SK-N-SH treated with all-trans-retinoic acid at 6 μM for 48 hours (cell line): ENCODE measurements at regions not wholly inside any gene's neighbourhood (a gene's known extent, or its start where the extent isn't known, plus 50 kb on each side); places are given as distances from the start of the nearest gene placed in this dataset.

Experiments used
- ATAC-seq: fragments of 200-7000 bp; cut with Tn5 transposase; 3 replicates; pipeline ENCODE4 v1.9.1; 2020; ENCODE audit warnings: mild to moderate bottlenecking, moderate library complexity
- ARNTL ChIP-seq: fragments of 450-650 bp; formaldehyde crosslinking; IDR thresholded peaks from 2 replicates; pipeline ENCODE4 v1.5.0; 2020; ENCODE audit warnings: low read depth, mild to moderate bottlenecking, moderate library complexity, borderline replicate concordance
- BACH2 ChIP-seq: fragments of 250-450 bp; sonication (Bioruptor Pico); IDR thresholded peaks from 2 replicates; pipeline ENCODE4 v1.9.0; 2021; ENCODE audit warnings: mild to moderate bottlenecking, borderline replicate concordance
- CSDC2 ChIP-seq: fragments of 250-450 bp; sonication (Bioruptor Pico); IDR thresholded peaks from 2 replicates; pipeline ENCODE4 v1.5.0; 2020; ENCODE audit warnings: mild to moderate bottlenecking, moderate library complexity
- ESRRG ChIP-seq: fragments of 250-450 bp; sonication (Bioruptor Pico); IDR thresholded peaks from 2 replicates; pipeline ENCODE4 v1.6.1; 2021; ENCODE audit warnings: mild to moderate bottlenecking
- GLIS3 ChIP-seq: fragments of 250-450 bp; sonication (Bioruptor Pico); IDR thresholded peaks from 2 replicates; pipeline ENCODE4 v1.5.0; 2020; ENCODE audit warnings: mild to moderate bottlenecking, moderate library complexity
- ISL1 ChIP-seq: fragments of 250-450 bp; sonication (Bioruptor Pico); IDR thresholded peaks from 2 replicates; pipeline ENCODE4 v2.1.2; 2022; ENCODE audit warnings: mild to moderate bottlenecking, moderate library complexity
- OSR1 ChIP-seq: fragments of 250-450 bp; sonication (Bioruptor Pico); IDR thresholded peaks from 2 replicates; pipeline ENCODE4 v1.8.0; 2022; ENCODE audit warnings: moderate library complexity, mild to moderate bottlenecking, inconsistent platforms
- RARB ChIP-seq: fragments of 250-450 bp; sonication (Bioruptor Pico); IDR thresholded peaks from 2 replicates; pipeline ENCODE4 v1.8.0; 2021; ENCODE audit warnings: mild to moderate bottlenecking, moderate library complexity
- SNAI2 ChIP-seq: fragments of 250-450 bp; sonication (Bioruptor Pico); IDR thresholded peaks from 2 replicates; pipeline ENCODE4 v1.5.0; 2020; ENCODE audit warnings: mild to moderate bottlenecking, moderate library complexity
- TCF4 ChIP-seq: fragments of 250-450 bp; sonication (Bioruptor Pico); IDR thresholded peaks from 2 replicates; pipeline ENCODE4 v1.8.0; 2021; ENCODE audit warnings: mild to moderate bottlenecking, moderate library complexity, borderline replicate concordance
- TOX ChIP-seq: fragments of 250-450 bp; sonication (Bioruptor Pico); IDR thresholded peaks from 2 replicates; pipeline ENCODE4 v1.8.0; 2021; ENCODE audit warnings: mild to moderate bottlenecking, moderate library complexity, borderline replicate concordance
- ZC3H10 ChIP-seq: fragments of 250-450 bp; sonication (Bioruptor Pico); IDR thresholded peaks from 2 replicates; pipeline ENCODE4 v1.5.1; 2021; ENCODE audit warnings: mild to moderate bottlenecking, moderate library complexity
- ZFP3 ChIP-seq: fragments of 250-450 bp; sonication (Bioruptor Pico); IDR thresholded peaks from 2 replicates; pipeline ENCODE4 v1.5.0; 2020; ENCODE audit warnings: mild to moderate bottlenecking, moderate library complexity
- ZNF565 ChIP-seq: fragments of 450-650 bp; formaldehyde crosslinking; conservative IDR thresholded peaks from 2 replicates; pipeline ENCODE4 v1.5.0; 2020; ENCODE audit warnings: low read depth, mild to moderate bottlenecking, moderate library complexity
- ZNF70 ChIP-seq: fragments of 450-650 bp; formaldehyde crosslinking; IDR thresholded peaks from 2 replicates; pipeline ENCODE4 v1.5.0; 2020; ENCODE audit warnings: mild to moderate bottlenecking, moderate library complexity
- ZNF8 ChIP-seq: fragments of 450-650 bp; formaldehyde crosslinking; IDR thresholded peaks from 2 replicates; pipeline ENCODE4 v1.5.0; 2020; ENCODE audit warnings: mild to moderate bottlenecking, moderate library complexity
- TF ChIP-seq, protein P1 (sequence below): fragments of 250-450 bp; sonication (Bioruptor Pico); IDR thresholded peaks from 2 replicates; pipeline ENCODE4 v1.5.1; 2021; ENCODE audit warnings: mild to moderate bottlenecking, moderate library complexity
- TF ChIP-seq, protein P2 (sequence below): fragments of 250-450 bp; sonication (Bioruptor Pico); IDR thresholded peaks from 2 replicates; pipeline ENCODE4 v1.8.0; 2020; ENCODE audit warnings: mild to moderate bottlenecking, moderate library complexity, borderline replicate concordance
- TF ChIP-seq, protein P3 (sequence below): fragments of 250-450 bp; sonication (Bioruptor Pico); IDR thresholded peaks from 2 replicates; pipeline ENCODE4 v1.5.0; 2020; ENCODE audit warnings: mild to moderate bottlenecking, moderate library complexity
- TF ChIP-seq, protein P4 (sequence below): fragments of 250-450 bp; sonication (Bioruptor Pico); IDR thresholded peaks from 2 replicates; pipeline ENCODE4 v1.8.0; 2021; ENCODE audit warnings: low read depth, mild to moderate bottlenecking, moderate library complexity, borderline replicate concordance

DNA sequence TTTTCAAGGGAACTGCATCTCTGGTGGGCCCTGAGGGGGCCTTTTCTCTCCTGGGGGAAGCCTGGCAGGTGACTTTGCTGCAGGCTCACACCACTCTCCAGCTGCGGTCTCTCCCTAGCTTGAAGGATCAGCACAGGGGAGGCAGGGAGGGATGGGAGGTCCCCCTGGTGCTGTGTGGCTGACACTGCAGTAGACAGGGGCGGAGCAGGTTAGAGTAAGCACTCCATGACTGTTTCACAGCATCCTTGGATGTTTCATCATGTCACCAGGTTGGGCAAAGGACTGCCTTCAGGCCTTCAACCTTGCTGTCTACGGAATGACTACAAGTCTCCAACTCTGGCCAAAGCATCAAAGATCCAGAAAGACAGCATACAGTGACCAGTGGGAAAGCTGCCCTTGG, 470.7 kb downstream of the CDK5RAP2 start:
- ATAC-seq: no peak

DNA sequence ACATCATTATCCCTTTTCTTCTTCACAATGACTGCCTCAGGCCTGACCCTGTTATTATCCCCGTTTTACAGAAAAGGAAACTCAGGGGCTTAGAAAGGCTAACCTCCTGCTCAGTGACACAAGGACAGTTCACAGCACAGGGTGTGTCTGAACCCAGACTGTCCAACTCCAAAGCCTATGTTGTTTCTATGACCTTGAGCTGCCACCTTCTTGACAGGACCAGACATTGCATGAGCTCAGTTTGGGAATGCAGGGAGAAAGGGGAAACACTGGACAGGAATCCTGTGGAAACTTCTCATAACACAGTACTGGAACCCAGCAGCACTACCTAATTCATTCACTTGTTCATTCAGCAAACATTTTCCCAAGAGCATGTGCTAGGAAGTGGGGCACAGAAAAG, 472.8 kb downstream of the CDK5RAP2 start:
- ATAC-seq: no peak
- TF ChIP-seq ISL1 (CRISPR knock-in tag) (no peak), OSR1 (CRISPR knock-in tag) (no peak), ZNF565 (CRISPR knock-in tag) (no peak), ESRRG (no peak)
- TF ChIP-seq, protein P1, sequence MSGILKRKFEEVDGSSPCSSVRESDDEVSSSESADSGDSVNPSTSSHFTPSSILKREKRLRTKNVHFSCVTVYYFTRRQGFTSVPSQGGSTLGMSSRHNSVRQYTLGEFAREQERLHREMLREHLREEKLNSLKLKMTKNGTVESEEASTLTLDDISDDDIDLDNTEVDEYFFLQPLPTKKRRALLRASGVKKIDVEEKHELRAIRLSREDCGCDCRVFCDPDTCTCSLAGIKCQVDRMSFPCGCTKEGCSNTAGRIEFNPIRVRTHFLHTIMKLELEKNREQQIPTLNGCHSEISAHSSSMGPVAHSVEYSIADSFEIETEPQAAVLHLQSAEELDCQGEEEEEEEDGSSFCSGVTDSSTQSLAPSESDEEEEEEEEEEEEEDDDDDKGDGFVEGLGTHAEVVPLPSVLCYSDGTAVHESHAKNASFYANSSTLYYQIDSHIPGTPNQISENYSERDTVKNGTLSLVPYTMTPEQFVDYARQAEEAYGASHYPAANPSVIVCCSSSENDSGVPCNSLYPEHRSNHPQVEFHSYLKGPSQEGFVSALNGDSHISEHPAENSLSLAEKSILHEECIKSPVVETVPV (CRISPR knock-in tag): no peak
- TF ChIP-seq, protein P2, sequence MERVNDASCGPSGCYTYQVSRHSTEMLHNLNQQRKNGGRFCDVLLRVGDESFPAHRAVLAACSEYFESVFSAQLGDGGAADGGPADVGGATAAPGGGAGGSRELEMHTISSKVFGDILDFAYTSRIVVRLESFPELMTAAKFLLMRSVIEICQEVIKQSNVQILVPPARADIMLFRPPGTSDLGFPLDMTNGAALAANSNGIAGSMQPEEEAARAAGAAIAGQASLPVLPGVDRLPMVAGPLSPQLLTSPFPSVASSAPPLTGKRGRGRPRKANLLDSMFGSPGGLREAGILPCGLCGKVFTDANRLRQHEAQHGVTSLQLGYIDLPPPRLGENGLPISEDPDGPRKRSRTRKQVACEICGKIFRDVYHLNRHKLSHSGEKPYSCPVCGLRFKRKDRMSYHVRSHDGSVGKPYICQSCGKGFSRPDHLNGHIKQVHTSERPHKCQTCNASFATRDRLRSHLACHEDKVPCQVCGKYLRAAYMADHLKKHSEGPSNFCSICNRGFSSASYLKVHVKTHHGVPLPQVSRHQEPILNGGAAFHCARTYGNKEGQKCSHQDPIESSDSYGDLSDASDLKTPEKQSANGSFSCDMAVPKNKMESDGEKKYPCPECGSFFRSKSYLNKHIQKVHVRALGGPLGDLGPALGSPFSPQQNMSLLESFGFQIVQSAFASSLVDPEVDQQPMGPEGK (CRISPR knock-in tag): no peak

More for the DNA sequence above, 470.7 kb downstream of the CDK5RAP2 start:
- TF ChIP-seq OSR1 (CRISPR knock-in tag): no peak
- TF ChIP-seq, protein P3, sequence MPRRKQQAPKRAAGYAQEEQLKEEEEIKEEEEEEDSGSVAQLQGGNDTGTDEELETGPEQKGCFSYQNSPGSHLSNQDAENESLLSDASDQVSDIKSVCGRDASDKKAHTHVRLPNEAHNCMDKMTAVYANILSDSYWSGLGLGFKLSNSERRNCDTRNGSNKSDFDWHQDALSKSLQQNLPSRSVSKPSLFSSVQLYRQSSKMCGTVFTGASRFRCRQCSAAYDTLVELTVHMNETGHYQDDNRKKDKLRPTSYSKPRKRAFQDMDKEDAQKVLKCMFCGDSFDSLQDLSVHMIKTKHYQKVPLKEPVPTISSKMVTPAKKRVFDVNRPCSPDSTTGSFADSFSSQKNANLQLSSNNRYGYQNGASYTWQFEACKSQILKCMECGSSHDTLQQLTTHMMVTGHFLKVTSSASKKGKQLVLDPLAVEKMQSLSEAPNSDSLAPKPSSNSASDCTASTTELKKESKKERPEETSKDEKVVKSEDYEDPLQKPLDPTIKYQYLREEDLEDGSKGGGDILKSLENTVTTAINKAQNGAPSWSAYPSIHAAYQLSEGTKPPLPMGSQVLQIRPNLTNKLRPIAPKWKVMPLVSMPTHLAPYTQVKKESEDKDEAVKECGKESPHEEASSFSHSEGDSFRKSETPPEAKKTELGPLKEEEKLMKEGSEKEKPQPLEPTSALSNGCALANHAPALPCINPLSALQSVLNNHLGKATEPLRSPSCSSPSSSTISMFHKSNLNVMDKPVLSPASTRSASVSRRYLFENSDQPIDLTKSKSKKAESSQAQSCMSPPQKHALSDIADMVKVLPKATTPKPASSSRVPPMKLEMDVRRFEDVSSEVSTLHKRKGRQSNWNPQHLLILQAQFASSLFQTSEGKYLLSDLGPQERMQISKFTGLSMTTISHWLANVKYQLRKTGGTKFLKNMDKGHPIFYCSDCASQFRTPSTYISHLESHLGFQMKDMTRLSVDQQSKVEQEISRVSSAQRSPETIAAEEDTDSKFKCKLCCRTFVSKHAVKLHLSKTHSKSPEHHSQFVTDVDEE (CRISPR knock-in tag): no peak
- no peak for TF ChIP-seq ZNF70
- no peak for TF ChIP-seq BACH2 (CRISPR knock-in tag)
- TF ChIP-seq, protein P4, sequence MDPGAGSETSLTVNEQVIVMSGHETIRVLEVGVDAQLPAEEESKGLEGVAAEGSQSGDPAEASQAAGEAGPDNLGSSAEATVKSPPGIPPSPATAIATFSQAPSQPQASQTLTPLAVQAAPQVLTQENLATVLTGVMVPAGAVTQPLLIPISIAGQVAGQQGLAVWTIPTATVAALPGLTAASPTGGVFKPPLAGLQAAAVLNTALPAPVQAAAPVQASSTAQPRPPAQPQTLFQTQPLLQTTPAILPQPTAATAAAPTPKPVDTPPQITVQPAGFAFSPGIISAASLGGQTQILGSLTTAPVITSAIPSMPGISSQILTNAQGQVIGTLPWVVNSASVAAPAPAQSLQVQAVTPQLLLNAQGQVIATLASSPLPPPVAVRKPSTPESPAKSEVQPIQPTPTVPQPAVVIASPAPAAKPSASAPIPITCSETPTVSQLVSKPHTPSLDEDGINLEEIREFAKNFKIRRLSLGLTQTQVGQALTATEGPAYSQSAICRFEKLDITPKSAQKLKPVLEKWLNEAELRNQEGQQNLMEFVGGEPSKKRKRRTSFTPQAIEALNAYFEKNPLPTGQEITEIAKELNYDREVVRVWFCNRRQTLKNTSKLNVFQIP (CRISPR knock-in tag): no peak
- no peak for TF ChIP-seq SNAI2 (CRISPR knock-in tag)
- no peak for TF ChIP-seq ZNF8
- TF ChIP-seq, protein P2 (CRISPR knock-in tag): no peak
- TF ChIP-seq ARNTL (CRISPR knock-in tag): no peak
- TF ChIP-seq, all 23 proteins: peak for 0

DNA sequence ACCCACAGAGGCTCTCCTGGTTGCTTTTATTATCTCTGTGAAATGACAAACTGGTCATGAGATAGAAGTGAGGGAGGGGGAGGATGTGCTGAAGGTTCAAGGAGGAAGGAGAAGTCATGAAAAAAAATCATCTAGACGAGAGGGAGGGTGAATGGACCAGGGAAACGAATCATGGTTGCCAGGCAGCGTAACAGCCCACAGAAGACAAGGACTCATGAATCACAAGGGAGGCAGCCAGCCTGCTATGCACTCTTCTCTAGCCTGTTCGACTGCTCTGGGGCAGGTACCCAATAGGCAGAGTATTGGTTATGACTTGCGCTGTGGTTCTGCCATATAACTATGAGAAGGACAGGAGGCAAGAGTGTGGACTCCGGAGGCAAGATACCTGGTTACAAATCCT, 475.2 kb downstream of the CDK5RAP2 start:
- no peak for ATAC-seq
- TF ChIP-seq ZNF565 (CRISPR knock-in tag): no peak
- TF ChIP-seq RARB (CRISPR knock-in tag): no peak
- TF ChIP-seq, protein P1 (CRISPR knock-in tag): no peak

DNA sequence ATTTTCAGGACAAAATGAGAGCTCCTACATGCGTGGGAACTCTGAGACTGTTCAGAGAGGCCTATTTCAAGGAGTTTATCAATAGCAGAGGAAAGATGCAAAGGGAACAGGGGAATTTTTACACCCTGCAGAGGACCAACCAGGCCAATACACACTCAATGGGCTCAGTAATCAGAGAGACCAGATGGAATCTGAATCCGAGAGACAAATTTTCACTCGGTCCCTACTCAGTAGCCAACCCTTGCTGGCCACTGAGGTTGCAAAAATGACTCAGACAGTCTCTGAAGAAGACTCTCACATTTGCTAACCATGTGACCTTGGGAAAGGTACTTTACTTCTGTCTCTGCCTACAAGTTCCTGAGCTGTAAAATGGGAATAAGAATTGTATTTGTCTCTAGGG, 479.4 kb downstream of the CDK5RAP2 start:
- no peak for ATAC-seq
- TF ChIP-seq GLIS3 (CRISPR knock-in tag): no peak
- no peak for TF ChIP-seq RARB (CRISPR knock-in tag)
- TF ChIP-seq OSR1 (CRISPR knock-in tag): no peak
- TF ChIP-seq, protein P1 (CRISPR knock-in tag): no peak
- no peak for TF ChIP-seq ZC3H10 (CRISPR knock-in tag)
- no peak for TF ChIP-seq TCF4 (CRISPR knock-in tag)
- no peak for TF ChIP-seq ISL1 (CRISPR knock-in tag)
- TF ChIP-seq ESRRG: no peak
- TF ChIP-seq TOX (CRISPR knock-in tag): no peak
- no peak for TF ChIP-seq CSDC2 (CRISPR knock-in tag)
- TF ChIP-seq ARNTL (CRISPR knock-in tag): no peak
- no peak for TF ChIP-seq ZFP3
- TF ChIP-seq, protein P4 (CRISPR knock-in tag): no peak
- no peak for TF ChIP-seq ZNF70
- TF ChIP-seq SNAI2 (CRISPR knock-in tag): no peak
- no peak for TF ChIP-seq BACH2 (CRISPR knock-in tag)
